Liver (tissue), 8 donors: ENCODE measurements at regions not wholly inside any gene's neighbourhood (a gene's known extent, or its start where the extent isn't known, plus 50 kb on each side); places are given as distances from the start of the nearest gene placed in this dataset.

Experiments used
- DNase-seq: peaks from one replicate; pipeline ENCODE4 v3.0.0-alpha.2; 2017; ENCODE audit warnings: low spot score
- H3K27ac ChIP-seq, 2 donors: one replicate each; pipeline ENCODE4 v1.7.0; 2013; ENCODE audit warnings: inconsistent platforms in 2 of 2, low read length in 2 of 2, control low read depth in 1 of 2, low read depth in 1 of 2, mild to moderate bottlenecking in 1 of 2
- H3K27me3 ChIP-seq, 4 donors: one replicate each; pipeline versions ENCODE4 v1.6.1 to v1.7.0; 2013; ENCODE audit warnings: low read length in 3 of 4, inconsistent platforms in 1 of 4, mild to moderate bottlenecking in 1 of 4, moderate library complexity in 1 of 4; ENCODE audit not compliant: control insufficient read depth in 4 of 4, insufficient read depth in 4 of 4
- H3K36me3 ChIP-seq, 4 donors: one replicate each; pipeline versions ENCODE4 v1.6.1 to v1.7.0; 2013; ENCODE audit warnings: low read length in 3 of 4, mild to moderate bottlenecking in 3 of 4, low read depth in 1 of 4, moderate library complexity in 1 of 4; ENCODE audit not compliant: control insufficient read depth in 4 of 4, insufficient read depth in 3 of 4
- H3K4me1 ChIP-seq, 4 donors: one replicate each; pipeline versions ENCODE4 v1.6.1 to v1.7.0; 2013; ENCODE audit warnings: low read length in 3 of 4, mild to moderate bottlenecking in 3 of 4, moderate library complexity in 1 of 4; ENCODE audit not compliant: control insufficient read depth in 4 of 4, insufficient read depth in 4 of 4
- H3K4me3 ChIP-seq, 3 donors: one replicate each; pipeline versions ENCODE4 v1.6.1 to v1.7.0; 2013; ENCODE audit warnings: low read length in 3 of 3, control low read depth in 1 of 3, low read depth in 1 of 3, mild to moderate bottlenecking in 1 of 3
- H3K9ac ChIP-seq, 2 donors: one replicate each; pipeline ENCODE4 v1.7.0; 2013; ENCODE audit warnings: low read length in 2 of 2, mild to moderate bottlenecking in 2 of 2, moderate library complexity in 2 of 2, control low read depth in 1 of 2, low read depth in 1 of 2
- H3K9me3 ChIP-seq, 4 donors: one replicate each; pipeline versions ENCODE4 v1.6.1 to v1.7.0; 2013; ENCODE audit warnings: low read length in 3 of 4; ENCODE audit not compliant: control insufficient read depth in 4 of 4
- ATF3 ChIP-seq: IDR thresholded peaks from 2 replicates; pipeline ENCODE4 v1.6.1; 2016; ENCODE audit warnings: antibody characterized with exemption
- CTCF ChIP-seq: fragments of 150-350 bp; IDR thresholded peaks from 2 replicates; pipeline ENCODE4 v1.5.1; 2017; ENCODE audit warnings: improper control_type of control experiment, low read depth, low read length; ENCODE audit not compliant: missing input control
- EGR1 ChIP-seq, 2 donors: IDR thresholded peaks; 2 replicates each; pipeline ENCODE4 v1.6.1; 2016 to 2018; ENCODE audit warnings: antibody characterized with exemption in 2 of 2, low read depth in 2 of 2
- FOXA1 ChIP-seq: IDR thresholded peaks from 2 replicates; pipeline ENCODE4 v1.6.1; 2016; ENCODE audit warnings: antibody characterized with exemption
- FOXA2 ChIP-seq: IDR thresholded peaks from 2 replicates; pipeline ENCODE4 v1.6.1; 2016; ENCODE audit warnings: antibody characterized with exemption
- GABPA ChIP-seq, 2 donors: IDR thresholded peaks in 1 of 2; conservative IDR thresholded peaks in 1 of 2; 2 replicates each; pipeline ENCODE4 v1.6.1; 2016; ENCODE audit warnings: antibody characterized with exemption in 2 of 2, mild to moderate bottlenecking in 1 of 2, moderate library complexity in 1 of 2
- HNF4A ChIP-seq, 2 donors: conservative IDR thresholded peaks; 2 replicates each; pipeline ENCODE4 v1.6.1; 2016; ENCODE audit warnings: antibody characterized with exemption in 2 of 2, mild to moderate bottlenecking in 2 of 2
- HNF4G ChIP-seq: IDR thresholded peaks from 2 replicates; pipeline ENCODE4 v1.6.1; 2016; ENCODE audit warnings: antibody characterized with exemption
- JUND ChIP-seq, 2 donors: IDR thresholded peaks; 2 replicates each; pipeline ENCODE4 v1.6.1; 2016; ENCODE audit warnings: antibody characterized with exemption in 2 of 2
- MAX ChIP-seq: IDR thresholded peaks from 2 replicates; pipeline ENCODE4 v1.6.1; 2016; ENCODE audit warnings: antibody characterized with exemption
- NR2F2 ChIP-seq: IDR thresholded peaks from 2 replicates; pipeline ENCODE4 v1.6.1; 2016; ENCODE audit warnings: antibody characterized with exemption
- RAD21 ChIP-seq, 2 donors: IDR thresholded peaks; 2 replicates each; pipeline ENCODE4 v1.6.1; 2016; ENCODE audit warnings: antibody characterized with exemption in 2 of 2, mild to moderate bottlenecking in 2 of 2
- REST ChIP-seq: IDR thresholded peaks from 2 replicates; pipeline ENCODE4 v1.6.1; 2016; ENCODE audit warnings: antibody characterized with exemption, mild to moderate bottlenecking
- RXRA ChIP-seq, 2 donors: IDR thresholded peaks; 2 replicates each; pipeline ENCODE4 v1.6.1; 2017 to 2018; ENCODE audit warnings: antibody characterized with exemption in 2 of 2, mild to moderate bottlenecking in 1 of 2
- TAF1 ChIP-seq: conservative IDR thresholded peaks from 2 replicates; pipeline ENCODE4 v1.6.1; 2016; ENCODE audit warnings: antibody characterized with exemption, mild to moderate bottlenecking
- YY1 ChIP-seq: IDR thresholded peaks from 2 replicates; pipeline ENCODE4 v1.6.1; 2016; ENCODE audit warnings: antibody characterized with exemption, mild to moderate bottlenecking
- ZBTB33 ChIP-seq: IDR thresholded peaks from 2 replicates; pipeline ENCODE4 v1.6.1; 2016; ENCODE audit warnings: antibody characterized with exemption
- WGBS: extraction: QIAGEN DNeasy Blood & Tissue Kit; methylation state at CpG from one replicate; pipeline ENCODE4 v1.1.7; 2013; 5-methylcytosine and 5-hydroxymethylcytosine counted together
- donor health status: healthy.
- donor health status: healthy.
- donor health status: healthy.
- donor health status: healthy.
- donor health status: healthy.

GRCh38 chr2:164389411-164389810, 231.9 kb downstream of the GRB14 start (continued):
- TF ChIP-seq REST = no peak

- no peak overlapping the region for H3K4me3 ChIP-seq
- no peaks in the 10 kb centered on the region for H3K4me1 ChIP-seq
- H3K9me3 ChIP-seq = no peaks in the 10 kb centered on the region
- no peaks in the 10 kb centered on the region for H3K36me3 ChIP-seq
- H3K27me3 ChIP-seq = no peaks in the 10 kb centered on the region
- H3K27ac ChIP-seq = no peak overlapping the region
- WGBS = 58% methylated on average over 2 of the region's 2 CpGs
- no peak for DNase-seq
- H3K9ac ChIP-seq = no peak overlapping the region
- no peak for TF ChIP-seq ATF3
- no peak for TF ChIP-seq MAX
- TF ChIP-seq HNF4A (conservative IDR thresholded peaks at IDR 0.05) = no peak
- TF ChIP-seq ZBTB33 = no peak
Measured at GRCh38 chr2:164388511-164388910, 232.8 kb downstream of the GRB14 start.

- no peaks in the 10 kb centered on the region for H3K9me3 ChIP-seq
- no peaks in the 10 kb centered on the region for H3K36me3 ChIP-seq
- no peak overlapping the region for H3K9ac ChIP-seq
- H3K4me1 ChIP-seq = no peaks in the 10 kb centered on the region
- no peak overlapping the region for H3K27ac ChIP-seq
- H3K27me3 ChIP-seq = no peaks in the 10 kb centered on the region
- no peak overlapping the region for H3K4me3 ChIP-seq
- DNase-seq = no peak
- WGBS = 87% methylated on average over 5 of the region's 5 CpGs
- TF ChIP-seq FOXA1 = no peak
- TF ChIP-seq CTCF = no peak
- TF ChIP-seq RXRA (IDR thresholded peaks at IDR 0.05) = no peak
- TF ChIP-seq HNF4G = no peak
- no peak for TF ChIP-seq FOXA2
- no peak for TF ChIP-seq RAD21 (IDR thresholded peaks at IDR 0.05)
- no peak for TF ChIP-seq YY1
- no peak for TF ChIP-seq ATF3
- TF ChIP-seq MAX = no peak
- no peak for TF ChIP-seq HNF4A (conservative IDR thresholded peaks at IDR 0.05)
- no peak for TF ChIP-seq NR2F2
- TF ChIP-seq JUND (IDR thresholded peaks at IDR 0.05) = no peak
- no peak for TF ChIP-seq REST
- TF ChIP-seq TAF1 = no peak
- no peak for TF ChIP-seq EGR1 (IDR thresholded peaks at IDR 0.05; ENCODE audit: low read depth in 2 of 2)
- no peak for TF ChIP-seq GABPA (IDR thresholded peaks at IDR 0.05 in 1 of 2, conservative IDR thresholded peaks at IDR 0.05 in 1 of 2)
Measured at GRCh38 chr2:164386231-164386630, 235.1 kb downstream of the GRB14 start.
